OCI-LY7 (cell line): ENCODE measurements at regions not wholly inside any gene's neighbourhood (a gene's known extent, or its start where the extent isn't known, plus 50 kb on each side); places are given as distances from the start of the nearest gene placed in this dataset.

Experiments
- EZH2phosphoT487 ChIP-seq: fragments of 200-600 bp; sonication (generic); IDR thresholded peaks from 2 replicates; pipeline ENCODE4 v1.6.1; 2018; ENCODE audit warnings: low read depth, borderline replicate concordance, mild to moderate bottlenecking, mixed run types, antibody characterized with exemption, low read length, moderate library complexity, mixed read lengths
- TF ChIP-seq, protein P1 (sequence below): fragments of 200-600 bp; sonication (generic); conservative IDR thresholded peaks from 2 replicates; pipeline ENCODE4 v1.5.1; 2014; ENCODE audit warnings: mild to moderate bottlenecking, antibody characterized with exemption, low read length, moderate library complexity, mixed read lengths

DNA sequence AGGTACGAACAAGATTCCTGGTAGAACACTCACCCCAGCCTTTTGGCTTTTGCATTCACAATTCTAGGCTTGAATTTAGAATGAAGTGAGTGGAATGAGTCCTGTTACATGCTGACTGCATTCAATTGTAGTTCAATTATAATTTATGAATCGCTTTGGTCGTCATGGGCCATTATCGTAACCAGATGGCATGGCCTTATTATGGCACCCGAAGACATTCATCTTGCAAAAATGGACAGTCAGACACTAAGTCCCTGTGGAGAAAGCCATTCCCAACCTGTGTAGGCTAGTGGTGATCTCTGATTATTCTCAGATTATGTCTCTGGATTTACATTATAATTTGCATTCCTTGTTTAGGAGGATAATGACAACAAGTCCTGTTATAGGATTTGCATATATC lies 292.4 kb upstream of the NPSR1 start:
- TF ChIP-seq, protein P1, sequence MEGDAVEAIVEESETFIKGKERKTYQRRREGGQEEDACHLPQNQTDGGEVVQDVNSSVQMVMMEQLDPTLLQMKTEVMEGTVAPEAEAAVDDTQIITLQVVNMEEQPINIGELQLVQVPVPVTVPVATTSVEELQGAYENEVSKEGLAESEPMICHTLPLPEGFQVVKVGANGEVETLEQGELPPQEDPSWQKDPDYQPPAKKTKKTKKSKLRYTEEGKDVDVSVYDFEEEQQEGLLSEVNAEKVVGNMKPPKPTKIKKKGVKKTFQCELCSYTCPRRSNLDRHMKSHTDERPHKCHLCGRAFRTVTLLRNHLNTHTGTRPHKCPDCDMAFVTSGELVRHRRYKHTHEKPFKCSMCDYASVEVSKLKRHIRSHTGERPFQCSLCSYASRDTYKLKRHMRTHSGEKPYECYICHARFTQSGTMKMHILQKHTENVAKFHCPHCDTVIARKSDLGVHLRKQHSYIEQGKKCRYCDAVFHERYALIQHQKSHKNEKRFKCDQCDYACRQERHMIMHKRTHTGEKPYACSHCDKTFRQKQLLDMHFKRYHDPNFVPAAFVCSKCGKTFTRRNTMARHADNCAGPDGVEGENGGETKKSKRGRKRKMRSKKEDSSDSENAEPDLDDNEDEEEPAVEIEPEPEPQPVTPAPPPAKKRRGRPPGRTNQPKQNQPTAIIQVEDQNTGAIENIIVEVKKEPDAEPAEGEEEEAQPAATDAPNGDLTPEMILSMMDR = no peak
- TF ChIP-seq EZH2phosphoT487 = no peak
